ENCODE measurements at regions not wholly inside any gene's neighbourhood (a gene's known extent, or its start where the extent isn't known, plus 50 kb on each side); places are given as distances from the start of the nearest gene placed in this dataset.
"Not testable (repeated sequence)": the region's sequence is repeated elsewhere in the genome, so short reads cannot be mapped to it uniquely, and the experiment has no call there.

DNA sequence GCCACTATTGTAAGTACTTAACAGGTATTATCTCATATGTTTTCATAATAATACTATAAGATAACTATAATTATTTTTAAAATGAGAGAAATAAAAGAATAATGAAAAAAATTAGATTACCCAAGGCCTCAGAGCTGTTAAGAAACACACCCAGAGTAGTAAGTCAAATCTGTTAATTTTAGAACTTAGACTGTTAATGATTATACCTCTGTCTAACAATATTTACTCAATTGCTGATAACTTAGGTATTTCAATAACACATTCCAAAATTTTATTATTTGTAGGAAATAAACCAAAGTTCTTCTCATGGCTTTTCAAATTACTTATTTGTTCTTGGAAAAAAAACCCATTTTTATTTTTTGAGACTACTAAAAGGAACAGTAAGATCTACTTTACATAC is 227.5 kb upstream of the KCNH7 start:
- TF ChIP-seq GATA1 (IDR thresholded peaks at IDR 0.05; ENCODE audit: low read depth, low read length) = no peak
- no peak for TF ChIP-seq POLR2A (IDR thresholded peaks at IDR 0.05; ENCODE audit: low read length)
- no peak for DNase-seq

DNA sequence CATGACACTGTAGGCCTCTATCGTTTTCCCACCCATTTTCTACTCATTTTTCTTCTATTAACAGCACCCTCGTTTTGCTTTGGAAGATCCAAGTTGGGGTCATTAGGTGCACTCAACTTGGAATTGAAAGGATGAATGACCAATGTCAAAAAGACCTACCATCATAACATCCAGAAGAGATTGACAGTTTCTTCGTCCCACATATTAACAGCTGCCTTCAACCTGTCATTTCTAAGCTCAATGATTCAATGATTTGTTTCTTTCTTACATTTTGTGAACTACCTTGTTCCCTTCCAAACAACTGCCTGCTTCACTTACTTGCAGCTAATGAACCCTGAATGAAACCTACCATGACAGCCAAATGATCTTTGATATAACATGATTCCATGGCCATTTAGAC is 224.0 kb upstream of the KCNH7 start:
- no peak for DNase-seq
- TF ChIP-seq GATA1 (IDR thresholded peaks at IDR 0.05; ENCODE audit: low read depth, low read length) (no peak), POLR2A (IDR thresholded peaks at IDR 0.05; ENCODE audit: low read length) (no peak)

DNA sequence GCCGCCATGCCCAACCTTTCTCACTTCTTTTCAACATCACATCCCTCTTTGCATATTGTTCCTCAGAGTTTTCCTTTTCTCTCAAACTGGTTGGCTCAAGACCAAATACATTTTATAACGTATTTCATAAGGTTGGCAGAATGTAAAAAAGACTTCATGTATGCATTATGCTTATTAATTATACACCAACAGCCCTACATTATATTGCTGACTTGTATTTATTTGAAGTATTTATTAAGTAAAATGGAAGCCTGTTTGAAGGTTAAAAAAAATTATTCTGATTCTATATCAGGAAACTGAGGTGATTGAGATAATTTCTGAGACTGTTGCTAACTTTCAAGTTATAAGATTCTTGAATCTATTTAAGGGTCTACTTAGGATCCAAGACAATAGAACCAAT is 208.0 kb upstream of the KCNH7 start:
- DNase-seq = no peak
- TF ChIP-seq GATA1 (IDR thresholded peaks at IDR 0.05; ENCODE audit: low read depth, low read length) = no peak

DNA sequence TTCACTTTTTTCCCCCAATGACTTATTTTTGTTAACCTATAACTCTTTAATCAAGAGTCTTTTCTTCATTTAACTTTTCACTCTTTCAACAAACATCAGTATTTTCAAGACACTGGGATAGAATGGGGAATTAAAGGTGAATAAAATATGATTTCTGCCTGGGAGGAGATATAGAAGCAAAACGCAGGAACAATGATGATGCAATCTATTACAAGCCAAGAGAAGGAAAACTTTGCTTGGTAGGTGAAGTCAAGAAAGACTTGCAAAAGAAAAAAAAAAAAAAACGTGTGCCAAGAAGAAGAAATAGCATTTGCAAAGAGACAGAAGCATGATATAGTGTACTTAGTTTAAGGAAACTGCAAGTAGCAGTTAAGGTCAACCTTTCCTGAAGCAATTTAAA is 207.3 kb upstream of the KCNH7 start:
- DNase-seq = no peak
- TF ChIP-seq POLR2A (IDR thresholded peaks at IDR 0.05; ENCODE audit: low read length) (no peak), GATA1 (IDR thresholded peaks at IDR 0.05; ENCODE audit: low read depth, low read length) (no peak)

- DNase-seq = no peak
- TF ChIP-seq GATA1 (IDR thresholded peaks at IDR 0.05; ENCODE audit: low read depth, low read length) (no peak), POLR2A (IDR thresholded peaks at IDR 0.05; ENCODE audit: low read length) (no peak)
Measured at GRCh38 chr2:163044114-163044513, 205.5 kb upstream of the KCNH7 start.

DNA sequence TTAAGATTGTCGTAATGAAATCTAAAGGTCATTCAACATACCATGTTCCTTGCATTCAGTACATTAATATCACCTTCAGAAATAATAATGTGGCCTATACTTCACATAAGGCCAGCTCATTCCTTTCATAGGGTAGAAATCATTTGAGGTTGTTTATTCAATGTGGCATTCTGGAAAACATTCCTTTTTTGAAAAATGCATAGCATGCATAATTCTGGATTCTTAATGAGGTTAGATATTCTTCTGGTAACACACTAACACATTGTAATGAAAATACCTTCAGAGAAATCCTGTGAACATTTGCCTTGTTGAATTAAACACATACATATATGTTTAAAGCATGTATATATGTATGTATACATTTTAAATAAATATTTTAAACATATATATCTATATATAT is 204.6 kb upstream of the KCNH7 start:
- no peak for TF ChIP-seq GATA1 (IDR thresholded peaks at IDR 0.05; ENCODE audit: low read depth, low read length)
- no peak for TF ChIP-seq POLR2A (IDR thresholded peaks at IDR 0.05; ENCODE audit: low read length)
- no peak for DNase-seq

DNA sequence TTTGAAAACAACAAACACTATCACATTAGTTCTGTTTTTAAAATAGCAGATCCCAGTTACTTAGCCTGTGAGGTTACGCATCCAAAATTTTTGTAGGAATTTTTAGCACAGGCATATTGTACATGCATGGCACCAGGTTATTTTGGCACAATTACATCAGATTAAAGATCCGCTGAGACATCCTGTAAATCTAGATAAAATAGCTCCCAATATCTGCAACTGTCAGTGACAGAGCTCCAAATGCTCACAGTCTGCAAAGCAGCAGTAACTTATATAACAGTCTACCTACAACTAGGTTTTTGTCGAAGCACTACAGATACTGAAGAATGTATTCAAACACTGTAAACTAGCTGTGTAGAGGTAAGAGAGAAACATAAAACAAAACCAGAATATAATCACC is 200.7 kb upstream of the KCNH7 start:
- no peak for TF ChIP-seq POLR2A (IDR thresholded peaks at IDR 0.05; ENCODE audit: low read length)
- no peak for TF ChIP-seq GATA1 (IDR thresholded peaks at IDR 0.05; ENCODE audit: low read depth, low read length)
- DNase-seq = no peak

GRCh38 chr2:163028807-163029206 is 190.2 kb upstream of the KCNH7 start:
- no peak for TF ChIP-seq GATA1 (IDR thresholded peaks at IDR 0.05; ENCODE audit: low read depth, low read length)
- no peak for DNase-seq

DNA sequence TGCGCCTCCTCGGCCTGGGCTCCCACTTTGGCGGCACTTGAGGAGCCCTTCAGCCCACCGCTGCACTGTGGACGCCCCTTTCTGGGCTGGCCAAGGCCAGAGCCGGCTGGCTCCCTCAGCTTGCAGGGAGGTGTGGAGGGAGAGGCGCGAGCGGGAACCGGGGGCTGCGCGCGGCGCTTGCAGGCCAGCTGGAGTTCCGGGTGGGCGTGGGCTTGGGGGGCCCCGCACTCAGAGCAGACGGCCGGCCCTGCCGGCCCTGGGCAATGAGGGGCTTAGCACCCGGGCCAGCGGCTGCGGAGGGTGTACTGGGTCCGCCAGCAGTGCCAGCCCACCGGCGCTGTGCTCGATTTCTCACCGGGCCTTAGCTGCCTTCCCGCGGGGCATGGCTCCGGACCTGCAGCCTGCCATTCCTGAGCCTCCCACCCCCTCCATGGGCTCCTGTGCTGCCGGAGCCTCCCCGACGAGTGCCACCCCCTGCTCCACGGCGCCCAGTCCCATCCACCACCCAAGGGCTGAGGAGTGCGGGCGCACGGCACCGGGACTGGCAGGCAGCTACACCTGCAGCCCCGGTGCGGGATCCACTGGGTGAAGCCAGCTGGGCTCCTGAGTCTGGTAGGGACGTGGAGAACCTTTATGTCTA is 187.7 kb upstream of the KCNH7 start:
- not testable (repeated sequence) for DNase-seq

GRCh38 chr2:163016882-163017281 is 178.3 kb upstream of the KCNH7 start:
- DNase-seq = not testable (repeated sequence)

- no peak for DNase-seq
- TF ChIP-seq POLR2A (IDR thresholded peaks at IDR 0.05; ENCODE audit: low read length) (no peak), GATA1 (IDR thresholded peaks at IDR 0.05; ENCODE audit: low read depth, low read length) (no peak)
Measured at GRCh38 chr2:163011000-163011399, 172.4 kb upstream of the KCNH7 start.

DNA sequence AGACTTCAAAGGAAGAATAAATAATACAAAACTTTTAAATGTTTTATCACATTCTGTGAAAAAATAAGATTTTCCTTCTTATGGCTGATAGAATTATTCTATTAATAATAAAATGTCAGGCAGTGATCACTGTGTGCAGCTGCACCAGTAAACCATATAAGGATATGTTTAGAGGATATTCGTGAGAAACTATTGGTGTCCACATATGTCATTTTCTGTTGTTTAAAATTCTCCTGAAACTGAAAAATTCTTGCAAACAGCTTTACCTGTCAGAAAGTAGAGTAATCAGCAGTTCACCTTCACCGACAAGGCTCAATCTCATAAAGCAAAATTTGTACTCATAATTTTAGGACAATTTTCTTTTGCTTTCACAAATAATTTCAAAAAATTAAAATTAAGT is 170.1 kb upstream of the KCNH7 start:
- no peak for DNase-seq

DNA sequence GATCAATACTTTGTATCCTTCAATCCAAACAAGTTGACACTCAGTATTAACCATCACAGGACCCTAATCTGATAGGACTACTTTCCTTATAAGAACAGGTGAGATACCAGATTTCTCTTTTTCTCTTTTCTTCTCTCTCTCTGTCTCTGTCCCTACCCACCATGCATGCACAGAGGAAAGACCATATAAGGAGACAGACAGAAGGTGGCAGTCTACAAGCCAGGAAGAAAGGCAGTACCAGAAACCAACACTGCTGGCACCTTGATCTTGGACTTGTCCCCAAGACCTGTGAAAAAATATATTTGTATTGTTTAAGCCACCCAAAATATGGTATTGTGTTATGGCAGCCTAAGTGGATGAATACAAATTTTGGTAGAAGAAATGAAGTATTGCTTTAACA is 156.2 kb upstream of the KCNH7 start:
- DNase-seq = no peak
- TF ChIP-seq POLR2A (IDR thresholded peaks at IDR 0.05; ENCODE audit: low read length) = no peak
- no peak for TF ChIP-seq GATA1 (IDR thresholded peaks at IDR 0.05; ENCODE audit: low read depth, low read length)

More for the DNA sequence above, 170.1 kb upstream of the KCNH7 start:
- TF ChIP-seq POLR2A (IDR thresholded peaks at IDR 0.05; ENCODE audit: low read length) (no peak), GATA1 (IDR thresholded peaks at IDR 0.05; ENCODE audit: low read depth, low read length) (no peak)

DNA sequence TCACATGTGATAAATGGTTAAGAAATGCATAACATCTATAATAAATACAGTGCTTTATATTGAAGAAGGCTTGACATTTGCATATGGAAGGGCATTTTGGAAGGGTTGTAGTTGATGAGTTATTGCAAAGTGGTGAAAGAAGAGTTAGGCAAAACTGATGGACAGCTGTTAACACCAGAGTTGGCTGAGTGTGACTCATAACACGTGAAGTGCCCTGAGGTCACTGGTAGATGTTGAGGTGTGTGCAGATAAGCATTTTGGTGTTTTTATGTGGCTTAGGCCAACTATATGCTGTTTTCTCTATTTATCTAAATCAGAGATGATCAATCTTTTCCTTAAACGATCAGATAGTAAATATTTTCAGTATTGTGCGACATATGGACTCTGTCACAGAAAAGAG is 154.3 kb upstream of the KCNH7 start:
- DNase-seq = no peak
- TF ChIP-seq POLR2A (IDR thresholded peaks at IDR 0.05; ENCODE audit: low read length) (no peak), GATA1 (IDR thresholded peaks at IDR 0.05; ENCODE audit: low read depth, low read length) (no peak)

DNA sequence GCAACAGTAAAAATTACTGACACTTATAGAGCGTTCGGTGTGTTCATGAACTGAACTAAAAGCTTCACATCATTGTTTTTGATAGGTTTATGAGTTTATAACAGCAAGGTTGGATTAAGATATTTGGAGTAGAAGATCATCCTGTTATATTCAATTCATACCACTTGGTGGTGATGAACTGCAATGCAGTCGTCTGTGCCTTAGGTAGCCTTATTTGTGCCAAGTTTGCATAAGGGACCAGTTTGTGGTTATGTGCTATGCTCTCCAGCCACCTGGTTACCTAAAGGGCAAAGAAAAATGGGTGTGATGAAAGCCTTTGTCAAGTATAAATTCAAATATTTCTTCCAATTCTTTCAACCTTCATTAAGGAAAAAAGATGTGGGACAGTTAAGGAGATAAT is 150.9 kb upstream of the KCNH7 start:
- DNase-seq = no peak
- TF ChIP-seq GATA1 (IDR thresholded peaks at IDR 0.05; ENCODE audit: low read depth, low read length) (no peak), POLR2A (IDR thresholded peaks at IDR 0.05; ENCODE audit: low read length) (no peak)

DNA sequence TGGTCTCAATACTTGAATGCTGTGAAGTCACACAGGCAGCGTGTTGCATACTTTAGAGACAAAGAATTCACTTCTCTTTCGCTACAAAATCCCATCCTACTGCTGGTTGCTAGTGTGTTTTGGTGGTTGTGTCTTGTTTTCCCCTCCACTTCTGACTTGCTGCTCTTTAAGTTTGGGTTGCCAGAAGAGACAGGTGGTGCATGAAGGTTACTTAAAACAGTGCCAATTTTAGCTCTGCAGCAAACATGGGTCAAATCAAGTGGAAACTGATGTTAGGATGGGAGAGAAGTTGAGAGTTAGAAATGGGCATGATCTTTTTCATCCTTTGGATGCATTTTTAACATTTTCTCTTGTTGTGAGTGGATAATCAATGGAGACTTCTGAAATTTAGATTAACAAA is 136.2 kb upstream of the KCNH7 start:
- DNase-seq = no peak
- no peak for TF ChIP-seq POLR2A (IDR thresholded peaks at IDR 0.05; ENCODE audit: low read length)
- TF ChIP-seq GATA1 (IDR thresholded peaks at IDR 0.05; ENCODE audit: low read depth, low read length) = no peak

Measured in erythroblast (primary cell).